Posterior vena cava (tissue), 2 donors: ENCODE measurements at regions not wholly inside any gene's neighbourhood (a gene's known extent, or its start where the extent isn't known, plus 50 kb on each side); places are given as distances from the start of the nearest gene placed in this dataset.
"Not testable (repeated sequence)": the region's sequence is repeated elsewhere in the genome, so short reads cannot be mapped to it uniquely, and the experiment has no call there.

Experiments used
- DNase-seq: peaks from one replicate; pipeline ENCODE4 v3.0.0-alpha.2; 2020; ENCODE audit warnings: low spot score
- intact Hi-C, 2 donors: fragments of 100-400 bp; cut with DNase I; formaldehyde crosslinking; loops; one replicate each; pipeline versions ENCODE4 v1.14.1 to v1.14.2; 2022 to 2023
- donor health status: DM: yes; HTN: yes; CAD: no.
- donor health status: DM: yes; HTN: yes; CAD: no.

DNA sequence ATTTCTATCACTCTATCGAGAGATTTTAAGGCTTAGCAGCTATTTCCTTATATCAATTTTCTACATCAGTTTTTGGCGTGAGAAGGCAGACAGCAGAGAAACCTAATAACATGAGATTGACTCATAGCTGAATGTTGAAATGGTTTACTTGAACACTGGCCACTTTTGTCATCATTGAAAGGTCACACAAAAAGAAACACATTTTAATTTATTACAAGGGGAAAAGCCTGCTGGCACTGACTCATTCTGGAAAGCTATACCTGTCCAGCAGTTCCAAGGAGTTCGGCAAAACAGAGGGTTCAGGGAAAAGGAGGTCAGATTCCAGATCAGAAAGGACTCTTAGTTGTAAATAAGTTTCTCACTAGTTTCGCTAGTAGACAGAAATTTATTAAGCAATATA lies 566.4 kb downstream of the DNAH5 start:
- DNase-seq = no peak
- intact Hi-C loops = loop anchor here in 1 of 2 donors (5.0 kb wide), 1 partner anchor 171 kb away; no protein-coding TSS in a partner anchor

DNA sequence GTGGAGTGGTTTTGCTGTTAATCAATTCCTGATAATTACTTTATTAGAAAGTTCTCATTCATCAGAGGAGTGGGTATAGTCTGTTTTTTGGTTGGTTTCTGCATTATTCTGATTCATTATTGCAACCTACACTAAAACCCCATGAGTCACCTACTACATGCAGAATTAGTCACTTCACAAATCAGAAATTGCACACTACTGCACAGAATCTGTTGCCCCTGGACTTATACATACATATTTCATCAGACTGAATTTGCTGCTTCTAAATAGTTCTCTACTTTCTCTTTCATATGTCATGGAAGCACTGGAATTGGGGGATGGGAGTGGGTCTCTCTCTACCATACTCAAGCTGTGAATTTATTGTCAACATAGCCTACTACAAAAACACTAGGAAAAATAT lies 585.1 kb downstream of the DNAH5 start:
- intact Hi-C loops = no loop called here
- no peak for DNase-seq

DNA sequence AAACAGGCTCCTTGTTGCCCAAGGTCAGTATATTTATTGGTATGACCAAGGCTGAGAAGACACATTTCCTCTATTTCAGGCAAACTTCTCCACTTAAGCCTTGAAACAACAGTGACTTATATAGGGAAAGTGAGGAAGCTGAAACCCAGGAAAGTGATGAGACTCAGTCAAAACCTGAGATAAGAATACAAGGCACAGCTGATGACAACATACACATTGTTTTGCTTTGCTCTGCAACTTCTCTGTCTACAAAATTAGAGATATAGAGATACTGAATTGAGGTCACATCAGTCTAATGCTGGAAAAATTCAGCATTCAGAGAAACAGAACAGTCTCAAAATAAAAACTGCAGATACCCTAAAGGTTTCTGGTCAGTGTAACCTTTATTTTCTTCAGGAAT lies 586.1 kb downstream of the DNAH5 start:
- DNase-seq = no peak
- intact Hi-C loops = no loop called here

DNA sequence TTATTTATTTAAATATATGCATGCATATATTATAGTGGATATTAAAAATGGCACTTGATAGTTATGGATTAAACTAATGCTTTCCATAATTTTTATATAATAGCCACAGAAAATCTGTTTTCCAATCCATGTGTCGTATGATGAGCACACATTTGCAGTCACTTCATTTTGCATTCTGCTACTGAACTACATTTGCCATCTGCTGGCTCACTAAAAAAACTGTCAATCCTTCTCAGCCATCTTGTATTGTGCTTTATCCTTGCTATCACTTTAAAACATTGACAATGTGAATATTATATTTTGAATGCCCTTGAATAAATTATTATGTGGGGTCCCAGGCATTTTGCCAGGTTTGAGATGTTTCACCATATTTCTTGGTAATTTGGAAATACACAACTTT lies 586.6 kb downstream of the DNAH5 start:
- intact Hi-C loops = no loop called here
- no peak for DNase-seq

DNA sequence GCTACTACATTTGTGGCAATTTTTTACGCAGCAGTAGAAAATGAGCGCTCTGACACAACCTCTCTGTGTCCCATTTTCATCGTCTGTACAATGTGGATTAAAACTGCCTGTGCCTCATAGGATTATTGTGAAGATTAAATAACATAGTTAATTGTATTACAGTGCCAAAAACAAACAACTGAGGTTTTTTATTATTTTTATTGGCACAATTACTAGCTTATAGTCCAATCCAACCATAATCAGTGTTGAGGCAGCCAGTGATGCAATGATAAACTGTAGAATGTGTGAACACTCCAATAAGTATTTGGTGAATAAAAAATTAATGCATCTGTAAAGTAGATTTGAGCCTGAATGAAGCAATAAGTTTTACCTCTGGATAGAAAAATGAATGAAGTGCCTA lies 588.3 kb downstream of the DNAH5 start:
- no peak for DNase-seq

DNA sequence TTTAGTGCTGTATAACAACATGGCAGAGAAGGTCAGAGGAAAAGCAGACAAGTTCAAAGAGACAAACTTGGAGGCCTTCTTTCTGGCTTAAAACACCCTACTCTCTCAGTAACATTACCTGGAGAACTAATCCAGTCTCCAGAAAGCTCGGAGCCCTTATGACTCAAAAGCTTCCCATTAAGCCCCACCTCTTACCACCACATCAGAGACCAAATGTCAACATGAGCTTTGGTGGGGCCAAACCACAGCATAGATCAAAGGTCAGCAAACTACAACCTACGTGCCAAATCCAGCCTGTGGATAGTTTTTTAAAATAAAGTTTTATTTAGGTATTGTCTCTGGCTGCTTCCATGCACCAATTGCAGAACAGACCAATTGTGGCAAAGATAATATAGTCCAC lies 589.9 kb downstream of the DNAH5 start:
- DNase-seq = no peak
- intact Hi-C loops = no loop called here

More for the DNA sequence above, 588.3 kb downstream of the DNAH5 start:
- intact Hi-C loops = no loop called here

DNA sequence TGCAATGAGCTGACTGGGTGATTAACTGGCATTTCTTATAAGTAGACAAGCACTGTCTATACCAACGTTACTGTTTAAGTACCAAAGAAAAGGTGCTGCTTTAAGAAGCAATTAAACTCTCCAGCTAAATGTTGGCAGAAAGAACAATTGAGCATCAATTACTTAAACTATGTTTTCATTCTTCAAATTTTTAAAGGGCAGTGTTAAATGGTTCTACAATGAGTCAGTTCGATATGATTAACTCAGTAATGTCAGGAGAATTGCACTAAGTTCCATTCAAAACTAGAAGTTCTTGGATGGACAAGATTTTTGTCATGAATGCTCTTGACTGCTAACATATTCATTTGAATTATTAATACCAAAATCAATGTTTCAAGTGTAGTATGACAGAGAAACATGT lies 593.7 kb downstream of the DNAH5 start:
- intact Hi-C loops = no loop called here
- DNase-seq = no peak

DNA sequence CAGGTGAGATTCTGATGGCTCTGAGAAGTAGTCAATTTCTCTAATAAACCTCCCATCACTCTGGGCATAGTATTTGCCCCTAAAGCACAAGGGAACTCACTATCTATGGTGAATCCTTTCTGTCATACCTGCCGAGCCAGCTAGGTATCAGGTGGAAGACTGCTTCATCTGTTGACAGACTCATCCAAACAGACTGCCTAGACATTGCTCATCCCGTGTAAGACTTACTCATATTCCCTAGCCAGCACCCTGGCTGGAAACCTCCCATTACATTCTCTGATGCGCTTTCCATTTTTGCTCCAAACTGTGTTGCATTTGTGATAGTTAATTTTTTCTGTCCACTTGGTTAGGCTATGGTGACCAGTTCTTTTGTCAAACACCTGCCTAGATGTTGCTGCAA lies 595.9 kb downstream of the DNAH5 start:
- intact Hi-C loops = no loop called here
- no peak for DNase-seq

DNA sequence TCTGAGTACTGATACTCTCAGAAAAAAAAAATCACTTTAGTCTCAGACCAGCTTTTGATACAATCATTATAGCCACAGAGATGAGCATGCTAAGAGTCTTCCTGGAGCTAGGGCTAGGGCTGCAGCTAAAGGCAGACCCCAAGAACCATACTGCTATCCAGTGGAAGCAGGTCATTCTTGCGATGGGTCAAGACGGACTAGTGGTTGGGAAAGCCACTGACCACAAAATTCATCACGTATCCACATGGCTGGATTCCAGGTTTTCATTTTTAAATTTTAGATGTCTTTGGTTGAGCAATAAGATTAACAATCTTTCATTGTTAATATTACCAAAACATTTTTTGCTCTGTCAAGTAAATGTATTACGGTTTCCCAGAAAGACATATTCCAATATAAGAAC lies 598.1 kb downstream of the DNAH5 start:
- no peak for DNase-seq
- intact Hi-C loops = no loop called here

DNA sequence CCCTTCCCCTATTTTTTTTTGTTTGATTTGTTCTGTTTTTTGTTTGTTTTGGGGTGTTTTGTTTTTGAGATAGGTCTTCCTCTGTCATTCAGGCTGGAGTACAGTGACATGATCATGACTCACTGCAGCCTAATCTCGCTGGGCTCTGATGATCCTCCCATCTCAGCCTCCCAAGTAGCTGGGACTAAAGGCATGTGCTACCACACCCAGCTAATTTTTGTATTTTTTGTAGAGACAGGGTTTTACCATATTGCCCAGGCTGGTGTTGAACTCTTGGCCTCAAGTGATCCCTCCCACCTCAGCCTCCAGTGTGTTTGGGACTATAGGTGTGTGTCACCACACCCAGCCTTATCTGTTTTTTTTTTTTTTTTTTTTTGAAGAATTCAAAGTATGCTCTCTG lies 605.4 kb downstream of the DNAH5 start:
- intact Hi-C loops = no loop called here
- DNase-seq = no peak

DNA sequence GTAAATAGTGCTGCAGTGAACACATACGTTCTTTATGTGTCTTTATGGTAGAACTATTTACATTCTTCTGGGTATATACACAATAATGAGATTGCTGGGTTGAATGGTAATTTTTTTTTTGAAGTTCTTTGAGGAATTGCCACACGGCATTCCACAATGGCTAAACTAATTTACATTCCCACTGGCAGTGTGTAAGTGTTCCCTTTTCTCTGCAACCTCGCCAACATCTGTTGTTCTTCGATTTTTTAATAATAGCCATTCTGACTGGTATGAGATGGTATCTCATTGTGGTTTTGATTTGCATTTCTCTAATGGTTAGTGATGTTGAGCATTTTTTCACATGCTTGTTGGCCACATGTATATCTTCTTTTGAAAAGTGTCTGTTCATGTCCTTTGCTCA lies 609.5 kb downstream of the DNAH5 start:
- DNase-seq, intact Hi-C loops: not testable (repeated sequence)

DNA sequence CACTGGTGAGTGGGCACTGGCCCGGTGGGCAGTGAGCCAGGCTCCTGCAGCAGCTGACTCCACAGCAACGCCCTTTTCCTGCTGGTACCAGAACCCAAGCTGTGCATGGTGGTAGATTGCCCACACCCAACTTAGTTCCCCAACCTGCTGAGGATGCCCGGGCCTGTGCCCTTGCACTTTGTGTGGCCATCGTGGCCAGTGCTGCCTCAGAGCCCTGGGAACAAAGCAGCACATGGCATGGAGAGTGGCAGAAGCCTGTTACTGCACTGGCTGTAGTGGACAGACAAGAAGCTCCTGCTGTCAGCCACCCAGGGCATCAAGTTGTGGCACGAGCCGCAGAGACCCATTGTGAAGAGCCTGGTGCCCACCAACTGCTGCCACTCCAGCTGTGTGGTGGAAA lies 612.9 kb downstream of the DNAH5 start:
- DNase-seq = peak; percentile 76
- intact Hi-C loops = no loop called here

DNA sequence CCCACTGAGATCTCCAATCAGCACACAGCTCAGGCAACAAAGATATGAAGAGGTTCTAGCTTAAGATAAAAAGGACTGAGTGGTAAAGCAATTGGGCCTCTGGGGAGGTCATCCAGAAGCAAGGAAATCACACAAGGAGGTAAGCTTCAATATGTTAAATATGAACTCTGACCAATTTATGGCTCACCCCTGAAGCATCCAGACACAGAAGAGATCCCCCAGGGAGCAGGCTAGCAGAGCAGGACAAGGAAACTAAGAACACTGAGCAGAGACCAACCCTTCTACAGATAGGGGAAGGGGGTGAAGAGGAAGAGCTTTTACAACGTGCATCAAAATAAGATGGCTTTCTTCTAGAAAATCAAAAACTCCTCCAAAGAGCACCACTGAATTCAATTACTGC lies 616.2 kb downstream of the DNAH5 start:
- intact Hi-C loops = no loop called here
- no peak for DNase-seq

DNA sequence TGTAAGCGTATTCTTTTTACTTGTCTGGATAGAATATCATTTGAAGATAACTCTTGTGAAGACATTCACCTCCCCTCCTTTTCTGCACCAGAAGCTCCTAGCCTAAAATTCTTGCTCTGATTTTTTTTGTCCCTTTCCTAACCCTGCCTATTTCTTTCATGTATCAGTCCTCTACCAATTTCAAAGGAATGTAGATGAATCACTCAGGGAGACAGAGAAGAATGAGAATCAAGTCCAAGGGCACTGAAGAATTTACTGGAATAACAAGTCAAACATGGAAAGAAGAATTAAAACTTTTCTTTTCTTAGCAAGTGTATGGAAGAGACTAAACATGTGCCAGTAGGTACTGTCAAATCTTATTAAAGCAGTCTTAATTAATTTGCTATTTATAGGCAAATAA lies 618.7 kb downstream of the DNAH5 start:
- no peak for DNase-seq
- intact Hi-C loops = no loop called here

DNA sequence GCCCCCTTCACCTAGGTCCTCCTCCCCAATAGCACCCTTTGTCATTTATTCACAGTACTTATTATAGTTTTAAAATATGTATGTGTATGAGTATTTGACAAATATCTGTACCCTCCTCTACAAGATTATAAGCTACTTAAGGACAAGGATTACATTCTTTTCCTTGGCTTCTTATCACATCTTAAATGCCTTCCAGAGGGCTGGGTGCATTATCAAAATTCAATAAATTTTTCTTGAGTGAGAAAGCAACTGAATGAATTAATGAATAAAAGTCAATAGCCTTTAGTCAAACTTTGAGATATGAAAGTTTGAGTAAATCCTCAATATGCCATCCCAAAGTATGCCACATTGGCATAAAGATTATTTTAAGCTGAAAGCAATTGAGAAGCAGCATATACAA lies 621.7 kb downstream of the DNAH5 start:
- DNase-seq = no peak
- intact Hi-C loops = no loop called here

DNA sequence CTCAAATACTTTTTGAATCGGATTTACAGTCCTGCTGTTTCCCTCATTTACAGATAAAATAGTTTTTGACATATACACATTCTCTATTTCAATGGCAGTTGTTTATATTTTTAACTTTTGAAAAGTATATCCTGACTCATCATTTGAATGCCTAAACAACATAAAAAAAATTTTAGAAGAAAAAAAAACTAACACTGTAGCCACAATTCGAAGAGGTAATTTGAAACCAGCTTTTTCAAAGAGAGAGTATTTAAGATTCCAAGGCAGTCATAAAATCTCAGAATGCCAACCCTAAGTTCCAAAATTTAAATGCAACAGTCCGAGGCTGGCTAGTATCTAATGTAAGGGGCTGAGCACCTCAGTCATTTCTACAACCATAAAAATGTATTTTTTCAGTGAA lies 626.8 kb downstream of the DNAH5 start:
- intact Hi-C loops = no loop called here
- DNase-seq = no peak

DNA sequence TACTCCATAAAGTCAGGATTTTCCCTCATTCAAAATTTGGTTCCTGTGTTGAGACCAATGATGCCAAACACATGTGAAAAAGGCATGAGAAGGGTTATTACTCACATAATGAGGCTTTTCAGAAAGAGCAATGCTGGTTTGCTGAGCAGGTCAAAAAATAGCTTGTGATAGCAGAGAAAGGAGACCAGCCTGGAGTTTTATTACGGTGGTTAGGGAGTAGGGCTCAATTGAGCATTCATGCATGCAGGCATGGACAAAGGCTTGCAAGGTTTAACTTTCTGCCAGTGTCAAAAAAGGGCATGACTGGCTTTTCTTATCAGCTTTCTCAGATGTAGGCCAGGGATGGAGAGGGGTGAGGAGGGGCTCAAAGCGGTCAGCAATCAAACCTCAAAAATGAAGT lies 628.3 kb downstream of the DNAH5 start:
- intact Hi-C loops = no loop called here
- DNase-seq = no peak

DNA sequence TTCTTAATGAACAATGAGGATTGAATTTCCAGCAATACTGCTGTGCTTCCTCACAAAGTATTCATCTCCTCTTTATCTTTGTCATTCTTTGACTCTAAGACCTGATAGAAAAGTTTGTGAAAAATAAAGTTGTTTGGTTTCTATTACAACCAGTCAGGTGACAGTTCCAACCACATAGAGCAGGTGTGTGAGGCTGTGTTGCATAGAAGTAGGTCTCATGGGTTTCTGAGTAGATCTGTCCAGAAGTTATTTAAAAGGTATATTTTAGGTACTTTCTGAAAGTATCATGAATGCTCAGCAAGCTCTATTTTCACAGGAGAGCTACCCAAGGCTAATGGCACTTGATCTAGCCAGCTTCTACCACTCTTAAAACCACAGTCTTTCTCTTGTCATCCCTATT lies 637.0 kb downstream of the DNAH5 start:
- intact Hi-C loops = no loop called here
- DNase-seq = no peak

DNA sequence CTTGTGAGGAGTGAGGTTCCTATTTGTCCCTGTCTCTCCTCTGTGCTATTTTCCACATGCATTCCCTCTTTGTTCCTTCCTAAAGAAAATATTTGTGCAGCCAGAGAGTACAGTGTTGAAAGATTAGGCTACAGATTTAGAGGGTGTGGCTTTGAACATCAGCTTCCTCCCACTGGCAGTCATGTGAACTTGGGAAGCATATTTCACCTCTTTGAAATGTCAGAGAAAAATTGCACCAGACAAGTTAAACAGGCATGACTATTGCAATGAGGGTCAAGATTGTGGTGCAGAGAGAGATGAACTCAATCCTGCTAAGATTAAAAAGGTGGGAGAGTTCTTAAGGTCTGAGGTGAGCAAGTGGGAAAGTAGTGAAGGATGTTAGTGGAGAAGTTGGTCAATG lies 641.0 kb downstream of the DNAH5 start:
- DNase-seq = no peak
- intact Hi-C loops = no loop called here

DNA sequence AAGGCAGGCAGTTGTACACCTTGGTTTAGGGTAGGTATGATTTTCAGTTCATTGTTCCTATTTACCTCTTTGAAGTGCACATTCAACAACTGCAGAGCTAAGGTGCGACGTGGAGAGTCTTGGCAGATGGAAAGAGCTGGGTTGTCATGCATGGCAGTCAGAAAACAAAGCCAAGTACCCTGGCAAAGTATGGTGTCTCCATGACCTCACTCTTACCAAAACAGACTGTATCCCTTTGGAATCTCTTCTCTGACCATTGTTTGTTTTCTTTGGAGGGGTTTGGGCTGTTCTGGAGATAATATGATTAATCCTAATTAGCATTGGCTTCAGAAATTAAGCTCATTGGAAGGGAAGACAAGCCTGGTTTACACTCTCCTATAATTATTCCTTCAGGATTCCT lies 665.7 kb downstream of the DNAH5 start:
- DNase-seq = no peak
- intact Hi-C loops = no loop called here

DNA sequence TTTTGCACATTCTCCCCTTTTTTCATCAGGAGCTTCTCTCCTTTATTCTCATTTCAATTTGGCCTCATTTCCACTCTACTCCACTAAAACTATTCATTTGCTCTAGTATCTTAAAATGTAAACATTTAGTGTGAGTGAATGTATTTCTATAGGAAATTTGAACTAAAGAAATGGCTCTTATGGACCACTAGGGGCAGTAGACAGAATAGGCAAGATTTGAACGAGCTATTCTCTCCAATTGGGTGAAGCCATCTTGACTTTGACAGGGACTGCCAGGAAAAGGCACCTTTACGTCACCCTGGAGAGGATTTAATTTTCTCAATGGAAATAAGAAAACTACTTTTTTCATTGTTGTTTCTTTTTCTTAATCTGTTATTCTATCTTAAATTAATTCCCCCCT lies 666.3 kb downstream of the DNAH5 start:
- intact Hi-C loops = no loop called here
- no peak for DNase-seq

DNA sequence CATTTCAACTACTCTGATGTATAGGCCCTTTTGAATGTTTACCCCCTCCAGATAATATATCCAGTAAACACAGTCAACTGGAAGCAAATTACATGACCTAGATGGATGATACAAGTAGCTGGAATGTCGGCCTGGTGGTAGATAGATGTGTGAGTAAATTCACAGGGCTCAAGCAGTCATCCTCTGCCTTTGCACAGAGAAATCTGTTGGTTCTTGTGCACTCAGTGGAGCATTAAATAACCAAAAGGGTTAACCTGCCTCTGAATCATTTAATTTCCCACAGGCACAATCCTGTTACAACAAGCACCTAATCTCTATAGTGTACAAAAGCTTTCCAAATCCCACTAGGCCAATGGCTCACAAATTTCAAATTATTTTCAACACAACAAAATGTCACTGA lies 668.3 kb downstream of the DNAH5 start:
- DNase-seq = no peak
- intact Hi-C loops = no loop called here

DNA sequence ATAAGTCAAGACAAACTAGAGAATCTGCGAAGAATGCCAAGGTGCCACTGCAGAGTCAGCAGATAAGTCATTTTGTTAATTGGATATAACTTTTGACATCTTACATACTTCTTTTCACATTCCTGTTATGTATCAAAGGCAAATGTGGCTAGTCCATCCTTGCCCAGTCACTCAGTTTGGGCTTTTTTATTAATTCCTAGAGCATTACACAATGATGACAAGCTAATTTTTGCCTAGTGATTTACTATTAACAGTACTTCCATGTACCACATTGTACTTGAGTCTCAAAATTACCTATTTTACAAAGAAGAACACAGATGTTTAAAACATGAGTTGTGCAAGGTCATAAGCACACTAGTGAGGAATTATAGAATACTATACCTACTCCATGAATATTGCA lies 680.8 kb downstream of the DNAH5 start:
- DNase-seq = no peak
- intact Hi-C loops = no loop called here
